ENCODE measurements at regions not wholly inside any gene's neighbourhood (a gene's known extent, or its start where the extent isn't known, plus 50 kb on each side); places are given as distances from the start of the nearest gene placed in this dataset.

DNA sequence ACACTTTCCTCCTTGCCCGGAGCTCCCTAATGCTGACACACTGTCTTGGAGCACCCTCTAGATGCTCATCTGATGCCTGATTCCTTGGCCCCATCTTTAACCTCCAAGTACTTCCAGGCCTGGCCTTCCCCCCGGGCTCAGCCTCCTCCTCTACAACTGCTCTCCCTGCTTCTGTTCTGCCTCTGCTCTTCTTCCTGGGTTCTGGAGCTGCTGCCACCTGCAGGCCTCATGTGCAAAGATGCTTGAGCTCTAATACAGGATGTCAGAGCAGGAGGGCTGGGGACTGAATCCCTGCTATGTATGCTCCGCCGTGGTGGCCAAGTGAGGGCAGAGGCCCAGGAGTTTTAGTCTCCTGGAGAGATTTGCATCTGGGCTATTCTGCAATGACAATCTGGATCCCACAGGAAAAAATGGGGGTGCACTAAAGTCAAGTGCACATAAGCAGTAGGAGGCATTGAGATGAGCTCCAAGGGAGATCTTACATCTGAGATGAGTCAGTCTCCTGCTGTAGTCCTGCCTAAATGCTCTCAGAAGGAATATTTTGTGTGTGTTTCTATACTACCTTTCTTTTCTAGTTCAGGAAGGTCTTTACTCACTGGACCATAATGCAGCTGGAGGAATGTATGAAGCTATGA is 296.3 kb downstream of the UACA start:
- TF ChIP-seq MAX (IDR thresholded peaks at IDR 0.05) (no peak), CREB1 (IDR thresholded peaks at IDR 0.05; ENCODE audit: low read depth) (no peak)

Measured in Ishikawa (cell line).